Kidney tubule cell (primary cell): ENCODE measurements at regions not wholly inside any gene's neighbourhood (a gene's known extent, or its start where the extent isn't known, plus 50 kb on each side); places are given as distances from the start of the nearest gene placed in this dataset.
A peak's percentile ranks its signal among the peaks of the same experiment; 100 is the strongest.
"Not testable (repeated sequence)": the region's sequence is repeated elsewhere in the genome, so short reads cannot be mapped to it uniquely, and the experiment has no call there.

ENCODE experiments used
- DNase-seq: peaks from one replicate; pipeline ENCODE4 v3.0.0-alpha.2; 2018; ENCODE audit warnings: low spot score

DNA sequence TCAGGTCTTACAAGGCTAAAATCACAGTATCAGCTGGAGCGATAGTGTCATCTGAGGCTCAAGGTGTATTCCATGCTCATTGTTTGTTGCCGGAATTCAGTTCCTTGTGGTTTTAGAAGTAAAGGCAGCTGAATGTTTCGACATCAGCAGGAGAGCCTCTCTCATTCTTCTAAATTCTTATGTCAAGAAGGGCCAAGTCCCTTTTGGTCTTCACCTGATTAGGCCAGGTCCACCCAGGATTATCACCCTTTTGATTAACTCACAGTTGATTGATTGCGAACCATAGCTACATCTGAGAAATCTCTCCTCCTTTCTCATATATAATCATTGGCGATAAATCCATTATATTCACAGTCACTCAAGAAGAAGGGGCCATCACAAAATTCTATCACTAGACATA lies 806.7 kb upstream of the PRMT6 start:
- no peak for DNase-seq

DNA sequence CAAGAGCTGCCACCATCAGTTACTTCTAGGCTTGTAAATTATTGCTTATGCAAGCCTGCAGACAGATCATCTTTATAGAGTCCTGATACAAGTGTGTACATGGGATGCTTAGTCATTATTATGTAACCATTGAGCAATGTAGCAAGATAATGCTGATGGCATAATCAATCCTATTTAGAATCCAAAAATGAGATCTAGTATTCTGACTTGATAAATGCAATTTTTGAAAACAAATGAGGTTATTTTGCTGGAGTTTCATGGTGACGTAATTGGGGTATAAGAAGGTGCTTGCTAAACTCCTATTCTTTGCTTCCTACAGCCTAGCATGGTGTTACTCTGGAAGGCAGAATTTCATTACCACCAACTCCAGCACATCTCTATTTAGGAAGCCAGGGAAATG lies 801.7 kb upstream of the PRMT6 start:
- DNase-seq: no peak

DNA sequence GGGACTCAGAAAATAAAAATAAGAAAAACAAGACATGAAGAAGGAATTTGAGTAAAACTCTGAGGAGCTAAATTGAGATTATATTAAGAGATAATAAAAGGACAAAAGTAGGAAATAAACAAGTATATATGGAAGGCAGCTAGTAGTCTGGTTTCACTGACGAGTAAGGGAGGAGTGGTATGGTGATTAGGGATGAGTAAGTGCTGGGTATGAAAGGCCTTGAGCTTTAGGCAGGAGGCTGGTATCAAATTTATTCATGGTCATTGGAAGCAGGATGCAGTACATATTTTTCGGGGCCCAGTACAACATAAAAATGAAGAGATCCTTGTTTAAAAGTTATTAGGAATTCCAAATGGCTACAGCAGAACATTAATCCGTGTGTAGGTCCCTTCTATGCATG lies 789.7 kb upstream of the PRMT6 start:
- peak; percentile 18 for DNase-seq

DNA sequence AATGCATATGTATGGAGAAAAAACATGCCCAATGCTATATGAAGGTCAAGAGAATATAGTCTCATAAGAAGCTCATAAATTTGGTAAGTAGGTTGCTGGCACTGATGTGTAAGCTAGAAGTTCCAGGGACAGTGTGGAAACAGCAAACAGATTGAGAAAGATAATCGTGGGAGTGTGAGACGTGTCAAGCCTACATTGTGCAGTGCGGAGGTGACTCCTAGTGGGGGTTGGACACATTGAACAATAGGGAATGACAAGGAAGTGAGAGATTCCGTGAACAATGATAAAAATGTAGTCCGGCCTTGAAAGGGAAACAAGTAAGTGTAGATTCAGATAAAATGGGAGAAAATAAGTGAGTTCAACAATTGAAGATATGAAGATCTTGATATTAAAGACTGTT lies 788.4 kb upstream of the PRMT6 start:
- peak; percentile 4 for DNase-seq

DNA sequence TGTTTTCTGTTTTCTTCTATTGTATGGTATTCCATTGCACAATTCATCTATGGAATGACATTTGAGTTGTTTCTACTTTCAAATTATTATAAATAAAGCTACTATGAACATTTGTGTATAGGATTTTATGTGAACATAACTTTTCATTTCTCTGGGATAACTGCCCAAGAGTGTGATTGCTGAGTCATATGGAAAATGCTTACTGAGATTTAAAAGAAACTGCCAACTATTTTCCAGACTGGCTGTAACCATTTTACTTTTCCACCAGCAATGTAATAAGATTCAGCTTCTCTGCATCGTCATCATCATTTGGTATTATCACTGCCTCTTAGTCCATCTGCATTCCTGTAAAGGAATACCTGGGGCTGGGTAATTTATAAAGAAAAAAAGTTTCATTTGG lies 779.6 kb upstream of the PRMT6 start:
- DNase-seq: no peak

DNA sequence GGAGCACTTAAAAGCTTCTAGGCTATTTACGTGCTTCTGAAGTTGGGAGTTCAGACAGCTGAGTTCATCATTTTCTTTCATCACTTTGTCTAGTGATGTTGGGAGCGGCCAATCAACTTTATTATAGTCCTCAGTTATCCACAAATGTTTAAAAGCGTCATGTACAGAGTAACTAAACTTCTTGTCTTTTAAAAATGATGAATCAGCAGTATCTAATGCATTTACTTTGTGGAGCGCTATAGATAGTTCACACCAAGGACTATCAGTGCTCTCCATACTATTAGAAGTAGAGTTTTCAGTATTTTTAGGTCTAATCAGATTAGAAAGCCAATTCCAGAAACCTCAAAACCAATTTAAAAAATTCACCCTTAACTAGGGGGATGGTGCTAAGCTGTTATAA lies 778.7 kb upstream of the PRMT6 start:
- no peak for DNase-seq

DNA sequence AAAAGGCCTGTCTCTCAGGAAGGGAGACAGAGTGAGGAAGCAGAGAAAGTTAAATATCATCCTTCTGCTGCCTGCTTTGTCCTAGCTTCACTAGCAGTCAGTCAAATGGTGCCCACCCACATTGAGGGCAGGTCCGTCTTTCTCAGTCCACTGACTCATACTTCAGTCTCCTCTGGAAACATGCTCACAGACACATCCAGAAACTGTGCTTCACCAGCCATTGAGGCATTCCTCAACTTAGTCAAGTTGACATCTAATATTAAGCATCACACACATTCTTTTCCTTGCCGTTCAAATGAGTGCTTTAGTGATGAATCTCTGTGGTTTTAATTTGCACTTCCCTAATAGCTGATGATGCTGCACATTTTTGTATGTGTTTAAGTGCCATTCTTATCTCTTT lies 777.8 kb upstream of the PRMT6 start:
- peak; percentile 61 for DNase-seq

DNA sequence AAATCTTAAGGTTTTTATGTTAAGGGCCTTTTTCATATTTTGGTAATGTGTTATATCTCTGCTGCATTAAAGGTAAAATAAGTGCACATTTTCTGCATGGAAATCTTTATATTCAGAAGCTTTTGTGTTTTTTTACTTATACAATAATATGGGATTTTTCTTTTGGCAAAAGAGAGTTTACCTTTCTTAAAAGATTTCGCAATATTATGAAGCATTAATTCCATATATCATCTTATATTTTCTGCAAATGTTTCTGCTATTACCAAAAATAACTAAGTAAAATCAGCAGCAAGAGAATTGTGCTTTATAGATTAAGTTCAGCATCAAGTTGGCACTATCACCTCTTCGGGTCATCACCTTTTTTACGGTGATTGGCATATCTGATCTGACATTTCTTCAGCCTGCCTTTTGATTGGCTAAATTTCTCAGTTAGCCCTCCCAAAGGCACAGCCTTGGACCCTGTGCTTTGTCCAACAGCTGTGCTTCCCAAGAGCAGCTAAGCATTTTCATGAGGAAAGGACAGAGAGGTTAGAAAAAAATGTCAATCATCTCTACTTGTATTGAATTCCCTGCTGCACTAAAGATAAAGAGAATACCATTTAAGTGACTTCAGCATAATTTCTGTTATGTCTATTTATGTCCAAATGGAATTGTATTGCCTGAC lies 767.1 kb upstream of the PRMT6 start:
- DNase-seq: no peak

DNA sequence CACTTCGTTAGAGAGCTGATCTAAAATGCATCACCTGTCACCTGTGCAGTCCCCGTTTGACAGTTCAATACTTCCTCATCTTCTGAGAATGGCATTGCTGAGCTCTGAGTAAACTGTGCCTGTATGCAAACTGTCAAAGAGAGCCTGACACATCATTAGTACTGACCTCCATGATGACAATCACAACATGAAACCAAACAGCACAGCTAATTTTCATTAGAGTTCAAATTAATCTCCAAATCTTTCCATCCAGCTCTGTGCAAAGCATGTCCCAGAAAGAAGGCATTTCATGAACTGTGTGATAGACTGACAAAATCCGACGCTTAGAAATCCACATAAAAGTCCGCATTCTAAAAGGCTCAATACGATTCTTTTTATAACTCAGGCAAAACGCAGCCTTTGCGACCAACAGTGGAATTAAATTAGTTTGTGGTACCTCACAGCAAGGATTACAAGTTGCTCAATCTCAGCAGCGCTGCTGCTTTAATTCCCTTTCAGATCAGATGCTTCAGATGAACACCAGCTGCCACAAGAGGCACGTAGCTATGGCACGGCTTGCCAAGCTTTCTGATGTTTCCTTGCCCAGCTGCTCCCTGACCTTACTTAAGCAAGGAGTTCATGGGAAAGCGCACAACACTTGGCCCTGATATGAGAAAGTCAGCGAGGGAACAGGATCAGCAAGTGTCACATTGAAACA lies 765.5 kb upstream of the PRMT6 start:
- DNase-seq: no peak

DNA sequence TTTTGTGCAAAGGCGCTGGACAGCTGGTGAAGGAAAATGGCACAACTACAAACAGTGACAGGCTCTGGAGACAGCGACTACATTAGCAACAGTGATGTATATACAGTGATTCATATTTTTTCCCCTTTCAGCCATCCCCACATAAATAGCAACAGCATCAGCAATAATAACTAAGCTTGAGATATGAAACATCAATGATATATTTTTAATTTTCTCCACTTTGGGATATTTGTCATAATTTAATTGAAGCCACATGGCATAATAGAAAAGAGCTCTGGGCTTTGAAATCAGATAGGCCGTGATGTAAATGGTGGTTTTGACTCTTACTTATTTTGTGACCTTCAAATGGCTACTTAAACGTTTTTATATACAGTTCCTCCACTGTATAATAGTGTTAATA lies 764.3 kb upstream of the PRMT6 start:
- DNase-seq: no peak

DNA sequence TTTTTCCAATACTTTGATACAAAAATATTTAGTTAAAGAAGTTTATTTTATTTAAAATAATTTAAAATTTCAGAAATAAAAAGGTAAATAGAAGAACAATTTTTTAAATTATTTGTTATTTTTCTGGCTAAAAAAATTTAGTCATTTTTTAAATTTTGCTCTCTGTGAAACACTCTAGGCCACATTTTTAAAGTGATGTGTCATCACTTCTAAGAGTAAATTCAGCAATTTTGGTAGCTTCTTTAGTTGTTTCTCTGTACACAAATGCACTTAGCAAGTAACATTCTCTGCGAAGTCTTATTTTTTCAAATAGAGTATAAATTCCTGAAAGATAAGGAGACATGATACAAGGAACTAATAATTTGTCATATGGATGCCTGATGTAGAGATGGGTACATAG lies 760.0 kb upstream of the PRMT6 start:
- DNase-seq: no peak

DNA sequence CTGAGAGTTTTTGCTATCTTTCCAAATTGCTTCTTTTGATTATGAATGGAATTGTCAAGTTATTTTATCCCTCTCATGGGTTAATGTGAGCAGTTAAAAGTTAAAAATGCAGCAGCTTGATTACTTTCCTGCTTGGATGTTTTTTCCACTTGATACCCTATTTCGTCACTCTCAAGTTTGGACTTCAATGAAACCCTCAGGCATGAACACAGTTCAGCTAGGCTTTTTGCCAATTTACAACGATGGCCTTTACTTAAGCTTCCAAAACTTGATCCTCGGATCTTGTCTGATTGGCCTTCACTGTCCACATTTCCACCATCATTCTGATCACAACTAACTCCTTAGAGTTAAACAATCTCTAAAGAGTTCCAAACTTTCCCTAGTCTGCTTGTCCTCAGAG lies 752.4 kb upstream of the PRMT6 start:
- DNase-seq: no peak

DNA sequence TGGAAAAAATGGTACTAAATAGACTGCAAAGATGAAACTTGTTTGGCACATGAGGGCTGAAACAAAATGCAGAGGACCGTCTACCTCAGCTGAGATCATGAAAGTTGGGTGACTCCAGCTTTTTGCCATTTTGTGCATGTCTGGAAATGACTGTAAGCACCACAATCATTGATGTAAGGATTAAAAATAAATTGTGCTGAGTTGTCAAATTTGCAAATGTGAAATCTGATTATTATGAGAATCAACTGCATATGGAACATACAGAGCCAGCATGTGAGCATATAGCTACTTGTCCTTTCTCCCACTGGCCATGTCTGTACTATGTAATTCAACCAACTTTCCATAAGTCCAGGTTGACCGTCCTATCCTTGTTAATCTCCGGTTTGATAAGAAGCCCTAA lies 736.9 kb upstream of the PRMT6 start:
- no peak for DNase-seq

DNA sequence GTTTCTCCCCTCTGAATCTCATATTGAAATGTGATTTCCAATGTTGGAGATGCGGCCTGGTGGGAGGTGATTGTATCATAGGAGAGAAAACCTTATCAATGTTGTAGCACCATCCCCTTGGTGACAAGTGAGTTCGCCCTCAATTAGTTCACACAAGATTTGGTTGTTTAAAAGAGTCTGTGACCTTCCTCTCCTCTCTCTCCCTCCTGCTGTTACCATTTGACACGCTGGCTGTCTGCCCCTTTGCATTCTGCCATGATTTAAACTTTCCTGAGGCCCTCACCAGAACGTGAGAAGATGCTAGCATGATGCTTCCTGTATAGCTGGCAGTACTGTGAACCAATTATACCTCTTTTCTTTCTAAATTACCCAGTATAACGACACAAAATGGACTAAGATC lies 730.9 kb upstream of the PRMT6 start:
- DNase-seq: no peak

DNA sequence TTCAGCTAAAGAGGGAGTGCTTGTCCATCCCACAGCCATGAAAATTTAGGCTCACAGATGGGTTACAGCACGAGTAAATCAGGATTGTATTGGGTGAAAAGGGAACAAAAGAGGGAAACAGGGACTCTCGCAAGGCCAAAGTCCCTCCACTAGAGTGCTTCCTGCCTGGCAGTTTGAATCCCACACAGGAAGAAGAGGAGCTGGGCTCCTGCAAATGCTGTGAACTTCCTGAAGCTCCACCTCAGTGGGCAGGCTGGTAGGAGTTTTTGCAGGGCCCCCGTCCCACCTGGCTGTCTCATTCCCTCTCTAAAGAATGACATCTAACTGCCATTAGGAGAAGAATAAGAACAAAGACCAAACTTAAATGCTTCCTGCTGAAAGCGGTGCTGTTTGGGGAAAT lies 712.0 kb upstream of the PRMT6 start:
- DNase-seq: no peak

DNA sequence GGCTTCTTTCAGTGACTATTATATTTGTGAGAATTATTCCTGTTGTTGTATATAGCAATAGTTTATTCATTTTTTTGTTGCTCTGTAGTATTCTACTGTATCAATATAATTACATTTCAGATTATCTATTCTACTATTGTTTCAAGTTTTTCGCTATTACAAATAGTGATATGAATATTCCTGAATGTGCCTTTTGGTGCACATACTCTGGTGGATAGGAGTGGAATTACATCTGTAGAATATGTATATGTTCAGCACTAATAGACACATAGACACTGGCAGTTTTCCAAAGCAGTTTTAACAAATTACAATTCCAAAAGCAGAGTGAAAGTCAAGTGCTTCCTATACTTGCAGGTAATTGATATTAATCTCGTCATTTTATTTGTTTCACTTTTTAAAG lies 696.2 kb upstream of the PRMT6 start:
- DNase-seq: no peak

DNA sequence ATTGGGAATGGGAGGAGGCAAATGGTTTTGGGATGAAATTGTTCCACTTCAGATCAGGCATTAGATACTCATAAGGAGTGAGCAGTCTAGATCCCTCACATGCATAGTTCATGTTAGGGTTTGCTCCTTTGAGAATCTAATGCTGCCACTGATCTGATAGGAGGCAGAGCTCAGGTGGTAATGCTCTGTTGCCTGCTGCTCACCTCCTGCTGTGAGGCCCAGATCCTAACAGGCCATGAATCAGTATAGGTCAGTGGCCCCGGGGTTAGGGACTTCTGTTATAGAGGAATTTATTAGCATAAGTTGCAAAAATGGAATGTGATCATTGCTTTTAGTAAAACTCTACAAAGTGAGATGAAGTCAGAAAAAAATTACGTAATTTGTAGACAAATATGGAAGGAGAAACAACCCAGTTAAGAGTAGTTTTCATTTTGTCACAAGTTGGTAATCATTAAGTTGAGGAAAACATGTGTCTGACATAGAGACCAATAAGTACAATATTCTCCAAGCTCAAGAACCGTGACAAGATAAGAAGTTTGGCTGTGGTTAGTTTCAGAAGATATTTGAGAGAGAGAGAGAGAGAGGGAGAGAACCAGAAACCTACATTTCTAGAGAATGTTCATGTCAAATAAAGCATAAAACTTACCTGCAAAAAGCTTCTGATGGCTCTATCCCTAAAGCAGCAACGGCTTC lies 689.7 kb upstream of the PRMT6 start:
- peak; percentile 17 for DNase-seq

DNA sequence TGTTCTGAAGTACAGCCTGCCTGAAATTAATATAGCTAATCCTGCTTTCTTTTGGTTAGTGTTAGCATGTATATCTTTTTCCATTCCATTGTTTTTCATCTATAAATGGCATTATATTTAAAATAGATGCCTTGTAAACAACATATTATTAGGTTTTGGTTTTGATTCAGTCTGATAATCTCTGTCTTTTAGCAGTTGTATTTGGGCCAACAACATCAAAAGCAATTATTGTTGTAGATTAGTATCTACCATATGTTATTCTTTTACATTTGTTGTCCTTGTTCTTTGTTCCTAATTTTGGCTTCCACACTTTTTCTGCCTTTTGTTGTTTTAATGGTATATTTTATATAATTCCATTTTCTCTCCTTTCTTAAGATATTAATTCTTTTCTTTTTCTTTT lies 678.2 kb upstream of the PRMT6 start:
- DNase-seq: no peak

DNA sequence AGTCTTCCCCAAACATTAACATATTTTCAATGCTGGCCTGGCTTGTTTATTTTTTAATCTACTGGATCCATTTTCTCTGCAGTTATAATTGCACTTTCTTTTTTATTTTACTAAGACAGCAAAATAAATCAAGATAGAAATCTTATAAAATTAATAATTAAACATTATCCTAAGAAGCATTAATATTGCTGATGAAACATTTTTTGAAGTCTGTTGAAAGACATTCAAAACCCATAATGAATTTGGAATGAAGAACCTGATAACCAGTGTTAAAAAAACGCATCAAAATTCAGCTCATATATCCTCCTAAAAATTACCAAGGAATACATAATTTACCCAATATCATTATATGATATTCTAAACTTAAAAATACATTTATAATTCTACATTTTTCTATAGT lies 675.7 kb upstream of the PRMT6 start:
- no peak for DNase-seq

DNA sequence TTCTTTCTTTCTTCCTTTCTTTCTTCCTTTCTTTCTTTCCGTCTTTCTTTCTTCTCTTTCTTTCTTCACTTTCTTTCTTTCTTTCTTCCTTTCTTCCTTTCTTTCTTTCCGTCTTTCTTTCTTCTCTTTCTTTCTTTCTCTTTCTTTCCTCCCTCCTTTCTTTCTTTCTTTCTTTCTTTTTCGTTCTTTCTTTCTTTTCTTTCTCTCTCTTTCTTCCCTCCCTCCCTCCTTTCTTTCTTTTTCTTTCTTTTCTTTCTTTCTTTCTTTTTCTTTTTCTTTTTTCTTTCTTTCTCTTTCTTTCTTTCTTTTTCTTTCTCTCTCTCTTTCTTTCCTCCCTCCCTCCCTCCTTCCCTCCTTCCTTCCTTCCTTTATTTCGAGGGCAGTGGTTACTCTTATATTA lies 667.3 kb upstream of the PRMT6 start:
- DNase-seq: not testable (repeated sequence)

DNA sequence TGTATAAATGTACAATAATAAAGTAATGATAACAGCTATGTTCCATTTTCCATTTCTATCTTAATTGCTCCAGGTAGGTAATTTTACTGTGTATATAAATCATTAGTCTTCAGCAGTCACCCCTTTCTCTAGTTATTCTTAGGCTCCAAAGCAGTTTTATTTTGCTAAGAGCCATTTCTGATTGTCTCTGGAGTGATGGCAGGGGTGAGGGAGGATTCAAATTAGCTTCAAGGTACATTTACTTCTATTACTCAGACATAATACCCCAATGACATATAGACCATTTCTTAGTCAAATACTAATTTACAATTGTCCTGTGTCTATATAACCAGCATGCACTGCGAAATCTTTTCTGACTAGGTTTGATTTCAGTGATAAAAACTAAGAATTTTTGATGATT lies 663.4 kb upstream of the PRMT6 start:
- DNase-seq: no peak

DNA sequence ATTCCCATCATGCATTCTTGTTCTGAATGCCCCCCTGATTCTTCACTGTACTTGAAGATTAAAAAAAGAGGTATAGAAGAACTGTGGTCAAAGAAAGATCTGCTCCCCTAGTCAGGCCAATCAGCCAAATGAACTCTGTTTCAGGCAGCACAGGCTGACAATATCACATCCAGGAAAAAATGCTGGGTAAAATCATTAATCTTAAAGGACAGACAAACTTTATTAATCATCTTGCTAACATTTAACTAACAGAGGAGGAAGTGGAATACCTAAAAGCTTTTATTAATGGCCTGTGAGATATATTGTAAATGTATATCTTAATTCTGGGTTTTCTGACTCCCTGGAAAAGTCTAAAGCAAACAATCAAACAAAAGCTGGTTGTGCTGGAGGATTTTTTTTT lies 660.5 kb upstream of the PRMT6 start:
- peak; percentile 37 for DNase-seq

DNA sequence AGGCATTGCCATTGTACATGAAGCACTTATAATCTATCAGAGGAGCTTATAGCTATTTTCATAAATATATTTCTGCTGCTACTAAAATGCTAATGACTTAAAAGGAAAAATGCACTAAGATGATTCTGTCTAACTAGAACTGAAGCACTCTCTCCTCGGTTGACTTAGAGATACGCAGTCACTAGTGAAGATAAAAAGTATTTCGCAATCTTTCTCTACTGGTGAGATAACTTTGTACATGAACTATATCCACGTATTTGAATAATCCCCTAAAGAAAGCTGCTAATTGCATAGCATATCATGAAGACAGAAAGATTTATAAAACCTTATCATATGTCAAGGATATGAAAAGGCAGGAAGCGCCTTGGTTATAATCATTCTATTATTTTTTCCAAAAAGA lies 658.1 kb upstream of the PRMT6 start:
- no peak for DNase-seq

DNA sequence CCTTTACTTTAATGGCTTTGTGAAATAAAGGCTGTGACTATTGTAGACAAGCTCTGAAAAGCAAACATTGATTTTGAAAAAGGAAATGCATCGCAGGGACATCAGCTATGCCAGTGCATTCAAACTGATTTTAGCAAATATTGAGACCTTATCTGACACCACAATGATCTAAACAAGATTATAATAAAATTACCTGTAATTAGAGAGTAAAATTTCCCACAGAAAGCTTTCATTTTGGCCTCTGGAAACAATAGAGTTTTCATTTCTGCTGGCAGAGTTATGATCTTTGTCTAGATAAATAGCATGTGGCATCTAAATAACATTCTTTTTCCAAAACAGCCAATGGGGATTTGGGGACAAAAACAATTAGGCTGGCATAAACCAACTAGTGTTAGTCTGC lies 650.4 kb upstream of the PRMT6 start:
- DNase-seq: no peak
